ENCODE measurements at regions not wholly inside any gene's neighbourhood (a gene's known extent, or its start where the extent isn't known, plus 50 kb on each side); places are given as distances from the start of the nearest gene placed in this dataset.

- H3K27ac Mint-ChIP-seq = no peak overlapping the region
- TF ChIP-seq CTCF (conservative IDR thresholded peaks at IDR 0.05) = no peak
- no peaks in the 10 kb centered on the region for H3K9me3 Mint-ChIP-seq
- H3K4me3 Mint-ChIP-seq = no peak overlapping the region
- H3K4me1 Mint-ChIP-seq (ENCODE audit: unreplicated experiment) = no peaks in the 10 kb centered on the region
- peaks cover 2% of the 10 kb centered on the region for H3K27me3 Mint-ChIP-seq
- DNase-seq (ENCODE audit: extremely low spot score, unreplicated experiment) = no peak
- H3K36me3 Mint-ChIP-seq = no peaks in the 10 kb centered on the region
Measured at GRCh38 chr2:100653449-100654035, 90.7 kb downstream of the PDCL3 start.

GRCh38 chr2:100654611-100655010, 91.8 kb downstream of the PDCL3 start:
- H3K36me3 Mint-ChIP-seq = no peaks in the 10 kb centered on the region
- H3K27me3 Mint-ChIP-seq = no peaks in the 10 kb centered on the region
- no peaks in the 10 kb centered on the region for H3K4me1 Mint-ChIP-seq (ENCODE audit: unreplicated experiment)
- DNase-seq (ENCODE audit: extremely low spot score, unreplicated experiment) = no peak
- H3K9me3 Mint-ChIP-seq = no peaks in the 10 kb centered on the region
- TF ChIP-seq CTCF (conservative IDR thresholded peaks at IDR 0.05) = no peak
- H3K27ac Mint-ChIP-seq = no peak overlapping the region
- no peak overlapping the region for H3K4me3 Mint-ChIP-seq

GRCh38 chr2:100655446-100655845, 92.7 kb downstream of the PDCL3 start:
- DNase-seq (ENCODE audit: extremely low spot score, unreplicated experiment) = no peak
- TF ChIP-seq CTCF (conservative IDR thresholded peaks at IDR 0.05) = no peak
- Mint-ChIP-seq H3K4me1 (ENCODE audit: unreplicated experiment) (no peaks in the 10 kb centered on the region), H3K4me3 (no peak overlapping the region), H3K27me3 (peaks cover 4% of the 10 kb centered on the region), H3K9me3 (no peaks in the 10 kb centered on the region), H3K36me3 (no peaks in the 10 kb centered on the region), H3K27ac (no peak overlapping the region)

GRCh38 chr2:100655936-100656534, 93.2 kb downstream of the PDCL3 start:
- TF ChIP-seq CTCF (conservative IDR thresholded peaks at IDR 0.05) = no peak
- no peaks in the 10 kb centered on the region for H3K36me3 Mint-ChIP-seq
- H3K4me3 Mint-ChIP-seq = no peak overlapping the region
- peaks cover 4% of the 10 kb centered on the region for H3K27me3 Mint-ChIP-seq
- no peaks in the 10 kb centered on the region for H3K4me1 Mint-ChIP-seq (ENCODE audit: unreplicated experiment)
- DNase-seq (ENCODE audit: extremely low spot score, unreplicated experiment) = no peak
- no peak overlapping the region for H3K27ac Mint-ChIP-seq
- H3K9me3 Mint-ChIP-seq = no peaks in the 10 kb centered on the region

- no peak overlapping the region for H3K27ac Mint-ChIP-seq
- no peaks in the 10 kb centered on the region for H3K4me1 Mint-ChIP-seq (ENCODE audit: unreplicated experiment)
- no peak for DNase-seq (ENCODE audit: extremely low spot score, unreplicated experiment)
- H3K36me3 Mint-ChIP-seq = no peaks in the 10 kb centered on the region
- peaks cover 3% of the 10 kb centered on the region for H3K9me3 Mint-ChIP-seq
- no peak overlapping the region for H3K4me3 Mint-ChIP-seq
- no peak for TF ChIP-seq CTCF (conservative IDR thresholded peaks at IDR 0.05)
- peaks cover 7% of the 10 kb centered on the region for H3K27me3 Mint-ChIP-seq
Measured at GRCh38 chr2:100658017-100658416, 95.2 kb downstream of the PDCL3 start.
